Breast epithelium (tissue), 3 donors: ENCODE measurements at regions not wholly inside any gene's neighbourhood (a gene's known extent, or its start where the extent isn't known, plus 50 kb on each side); places are given as distances from the start of the nearest gene placed in this dataset.

Experiments
- CTCF ChIP-seq, 3 donors: fragments of 450-650 bp; IDR thresholded peaks; one replicate each; pipeline ENCODE4 v1.5.1; 2016 to 2017; ENCODE audit warnings: antibody characterized with exemption in 3 of 3, mild to moderate bottlenecking in 3 of 3, moderate library complexity in 3 of 3
- POLR2A ChIP-seq: fragments of 450-650 bp; IDR thresholded peaks from one replicate; pipeline ENCODE4 v1.6.1; 2016; ENCODE audit warnings: antibody characterized with exemption, mild to moderate bottlenecking, moderate library complexity
- POLR2AphosphoS5 ChIP-seq, 3 donors: sonication (generic); formaldehyde crosslinking; IDR thresholded peaks; one replicate each; pipeline ENCODE4 v1.6.1; 2017; ENCODE audit warnings: antibody characterized with exemption in 3 of 3

GRCh38 chr10:84078771-84079170 is 60.5 kb upstream of the GHITM start:
- no peak for TF ChIP-seq POLR2A
- no peak for TF ChIP-seq CTCF (IDR thresholded peaks at IDR 0.05)
- TF ChIP-seq POLR2AphosphoS5 (IDR thresholded peaks at IDR 0.05): no peak
